ENCODE measurements at regions not wholly inside any gene's neighbourhood (a gene's known extent, or its start where the extent isn't known, plus 50 kb on each side); places are given as distances from the start of the nearest gene placed in this dataset.

- Histone ChIP-seq H3K9ac (ENCODE audit: low read depth in 1 of 2, low read length in 2 of 2) (no peak overlapping the region), H3K4me3 (ENCODE audit: low read depth in 1 of 3, low read length in 3 of 3) (no peak overlapping the region), H3K4me1 (ENCODE audit: control insufficient read depth in 4 of 4, insufficient read depth in 4 of 4, low read length in 3 of 4) (peaks cover 1 to 8% (median 3%) of the 10 kb centered on the region in 4 donors), H3K27me3 (ENCODE audit: control insufficient read depth in 4 of 4, insufficient read depth in 4 of 4, low read length in 3 of 4) (no peaks in the 10 kb centered on the region), H3K9me3 (ENCODE audit: control insufficient read depth in 4 of 4, low read length in 3 of 4) (no peaks in the 10 kb centered on the region), H3K36me3 (ENCODE audit: control insufficient read depth in 4 of 4, insufficient read depth in 3 of 4, low read depth in 1 of 4, low read length in 3 of 4) (no peaks in the 10 kb centered on the region), H3K27ac (ENCODE audit: low read depth in 1 of 2, low read length in 2 of 2) (no peak overlapping the region)
- no peak for DNase-seq (ENCODE audit: low spot score)
- WGBS, result 88% methylated on average over 13 of the region's 13 CpGs
- TF ChIP-seq CTCF (IDR thresholded peaks at IDR 0.05; ENCODE audit: low read depth, low read length, missing input control), result no peak
- TF ChIP-seq TAF1 (conservative IDR thresholded peaks at IDR 0.05), result no peak
- no peak for TF ChIP-seq RXRA (IDR thresholded peaks at IDR 0.05)
- no peak for TF ChIP-seq SP1 (IDR thresholded peaks at IDR 0.05)
- no peak for TF ChIP-seq JUND (IDR thresholded peaks at IDR 0.05)
- no peak for TF ChIP-seq GABPA (IDR thresholded peaks at IDR 0.05 in 1 of 2, conservative IDR thresholded peaks at IDR 0.05 in 1 of 2)
- no peak for TF ChIP-seq NR2F2 (IDR thresholded peaks at IDR 0.05)
- no peak for TF ChIP-seq FOXA1 (IDR thresholded peaks at IDR 0.05)
- no peak for TF ChIP-seq HNF4G (IDR thresholded peaks at IDR 0.05)
- TF ChIP-seq ZBTB33 (IDR thresholded peaks at IDR 0.05), result no peak
- TF ChIP-seq YY1 (IDR thresholded peaks at IDR 0.05), result no peak
- no peak for TF ChIP-seq RAD21 (IDR thresholded peaks at IDR 0.05)
- TF ChIP-seq REST (IDR thresholded peaks at IDR 0.05), result no peak
- no peak for TF ChIP-seq ATF3 (IDR thresholded peaks at IDR 0.05)
- TF ChIP-seq EGR1 (IDR thresholded peaks at IDR 0.05; ENCODE audit: low read depth in 2 of 2), result no peak
Measured at GRCh38 chr3:193842832-193843473, 249.9 kb downstream of the OPA1 start.

All from liver (tissue), 8 donors.